Stimulated activated CD4-positive, alpha-beta T cell treated with anti-CD3 and anti-CD28 coated beads, TNF-alpha, amount 100 ng/mL, for 4 hours (primary cell): ENCODE measurements at regions not wholly inside any gene's neighbourhood (a gene's known extent, or its start where the extent isn't known, plus 50 kb on each side); places are given as distances from the start of the nearest gene placed in this dataset.
A peak's percentile ranks its signal among the peaks of the same experiment; 100 is the strongest.

Experiments
- DNase-seq, 3 experiments: peaks; one replicate each; pipeline ENCODE4 v3.0.0-alpha.2; 2020; ENCODE audit warnings: low read depth in 3 of 3

- DNase-seq = no peak
Measured at GRCh38 chr1:87922885-87923284, 594.2 kb downstream of the LMO4 start.

- DNase-seq = no peak
Measured at GRCh38 chr1:87926131-87926830, 597.6 kb downstream of the LMO4 start.

- no peak for DNase-seq
Measured at GRCh38 chr1:87926921-87927320, 598.2 kb downstream of the LMO4 start.

- no peak for DNase-seq
Measured at GRCh38 chr1:87927391-87928280, 599.0 kb downstream of the LMO4 start.

GRCh38 chr1:87928623-87929022, 599.9 kb downstream of the LMO4 start:
- DNase-seq = no peak

GRCh38 chr1:87929906-87930305, 601.2 kb downstream of the LMO4 start:
- no peak for DNase-seq

DNA sequence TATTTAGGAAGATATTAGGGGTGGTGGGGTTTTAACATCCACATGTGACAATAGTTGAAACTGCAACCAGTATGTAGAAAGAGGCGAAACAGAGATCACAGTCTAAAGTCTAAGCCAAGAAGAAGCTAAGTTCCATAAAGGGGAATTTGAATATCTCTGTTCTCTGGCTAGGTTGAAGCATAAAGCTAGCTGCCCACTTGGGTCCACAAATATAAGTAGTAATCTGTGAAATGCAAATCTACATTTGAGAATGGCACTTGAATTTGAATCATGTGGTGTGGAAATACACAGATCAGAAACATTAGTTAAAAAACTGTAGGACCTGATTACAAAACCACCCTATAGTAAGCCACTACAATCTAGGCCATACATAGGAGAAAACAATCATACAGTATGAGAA, 602.1 kb downstream of the LMO4 start:
- no peak for DNase-seq

DNA sequence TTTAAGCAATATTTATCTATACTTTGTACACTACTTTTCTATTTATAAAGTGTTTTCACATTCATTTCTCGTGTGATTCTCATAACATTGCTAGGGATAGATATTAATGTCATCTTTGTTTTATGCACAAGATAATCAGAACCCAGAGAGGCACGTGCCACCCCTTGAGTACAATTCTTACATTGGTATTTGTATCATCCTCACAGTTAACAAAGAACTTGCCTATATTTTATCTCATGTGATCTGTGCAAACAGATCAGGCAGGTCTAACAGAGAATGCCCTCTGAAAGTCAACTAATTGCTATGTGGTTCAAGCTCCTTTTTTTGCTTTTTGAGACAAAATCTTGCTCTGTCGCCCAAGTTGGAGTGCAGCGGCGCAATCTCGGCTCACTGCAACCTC, 604.5 kb downstream of the LMO4 start:
- no peak for DNase-seq

DNA sequence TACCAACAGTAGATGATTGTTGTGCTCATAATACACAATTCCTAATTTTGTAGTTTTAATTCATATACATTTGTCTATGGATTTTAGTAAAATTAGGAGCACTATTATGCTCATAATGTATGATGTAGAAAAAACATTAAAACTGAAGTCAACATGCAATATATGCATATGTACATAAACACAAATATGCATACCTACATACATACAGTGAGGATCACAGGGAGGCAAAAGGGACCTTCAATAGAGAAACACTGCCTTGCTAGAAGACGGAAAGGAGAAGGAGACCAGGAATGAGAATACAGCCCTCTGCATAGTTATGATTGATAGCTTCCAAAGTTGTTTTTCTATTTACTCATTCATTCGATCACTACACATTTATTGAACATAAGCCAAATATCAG, 606.5 kb downstream of the LMO4 start:
- DNase-seq = no peak

DNA sequence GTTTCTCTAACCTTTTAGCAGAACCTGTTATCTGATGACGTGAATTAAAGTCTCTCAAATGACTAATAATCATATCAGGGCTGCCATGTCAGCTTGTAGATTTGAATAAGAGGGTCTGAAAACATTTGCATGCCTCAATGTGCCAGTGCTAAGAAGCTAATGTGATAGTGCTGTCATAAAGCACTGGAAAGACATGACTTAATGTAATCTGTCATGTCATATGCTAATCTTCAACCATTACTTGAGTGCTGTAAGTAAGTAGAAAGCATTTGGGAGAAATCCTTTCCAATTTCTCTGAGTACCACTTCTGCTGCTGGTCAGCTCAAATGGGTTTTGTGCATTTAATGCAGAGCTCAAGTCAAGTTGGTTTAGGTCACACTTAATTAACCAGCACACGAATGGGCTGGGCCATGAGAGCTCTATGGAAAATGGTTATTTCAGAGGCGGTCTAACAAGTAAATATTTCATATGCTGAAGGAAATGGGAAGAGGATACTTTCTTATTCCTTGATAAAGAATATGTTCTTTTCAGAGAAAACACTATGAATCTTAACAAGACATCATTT, 609.2 kb downstream of the LMO4 start:
- no peak for DNase-seq

- no peak for DNase-seq
Measured at GRCh38 chr1:87938631-87939030, 610.0 kb downstream of the LMO4 start.

DNA sequence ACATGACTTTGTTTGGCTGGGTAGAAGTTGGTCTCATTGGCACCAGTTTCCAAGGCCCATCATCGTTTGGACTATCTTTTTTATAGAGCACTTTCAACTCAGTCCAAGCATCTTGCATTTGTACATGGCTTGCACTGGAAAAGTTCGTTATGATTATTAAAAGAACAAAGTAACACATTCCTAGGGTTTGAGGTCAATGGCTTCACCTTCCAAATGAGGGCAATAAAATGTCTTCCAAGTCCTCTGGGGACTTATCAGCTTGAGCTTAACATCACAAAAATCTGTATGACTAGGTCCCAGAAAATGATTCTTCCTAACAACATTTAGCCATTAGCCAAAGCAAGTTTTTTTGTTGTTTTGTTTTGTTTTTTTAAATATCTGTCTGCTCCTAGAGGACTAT, 610.8 kb downstream of the LMO4 start:
- DNase-seq = no peak

GRCh38 chr1:87940421-87940820, 611.7 kb downstream of the LMO4 start:
- no peak for DNase-seq

DNA sequence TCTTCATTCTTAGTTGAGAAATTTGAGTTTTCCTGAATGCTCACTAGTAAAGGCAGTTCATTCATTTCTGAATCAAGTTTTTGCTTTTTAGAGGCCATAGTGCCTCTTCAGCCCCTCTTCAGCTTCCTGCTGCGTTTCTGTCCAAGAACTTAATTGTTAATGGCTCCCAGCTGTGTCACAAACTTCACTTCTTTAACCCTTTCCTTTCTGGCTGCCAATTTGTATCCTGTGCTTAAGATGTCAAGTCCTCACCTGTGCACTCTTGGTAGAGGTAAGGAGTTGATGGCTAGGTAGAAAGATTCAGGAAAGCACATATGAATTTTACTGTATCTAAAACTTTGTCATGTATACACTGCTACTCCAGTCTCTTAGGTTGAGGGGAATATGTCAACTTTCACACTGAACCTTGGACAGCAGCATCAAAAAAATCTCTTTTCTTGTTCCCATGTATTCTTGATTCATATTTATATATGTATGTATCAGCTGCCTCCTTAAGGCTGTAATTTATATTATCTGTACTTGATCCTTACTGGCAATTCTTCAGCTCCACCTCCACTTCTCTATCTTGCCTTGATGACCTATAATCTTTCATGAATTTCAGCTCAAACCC, 612.8 kb downstream of the LMO4 start:
- DNase-seq = no peak

- DNase-seq = no peak
Measured at GRCh38 chr1:87942165-87942564, 613.5 kb downstream of the LMO4 start.

GRCh38 chr1:87949711-87950110, 621.0 kb downstream of the LMO4 start:
- no peak for DNase-seq

- no peak for DNase-seq
Measured at GRCh38 chr1:87950369-87950768, 621.7 kb downstream of the LMO4 start.

GRCh38 chr1:87951409-87951808, 622.7 kb downstream of the LMO4 start:
- no peak for DNase-seq

GRCh38 chr1:87951852-87952251, 623.2 kb downstream of the LMO4 start:
- no peak for DNase-seq

- DNase-seq = no peak
Measured at GRCh38 chr1:87953121-87953520, 624.4 kb downstream of the LMO4 start.

- peak; percentile 2 to 13 (median 6) for DNase-seq
Measured at GRCh38 chr1:87953732-87954344, 625.2 kb downstream of the LMO4 start.

- no peak for DNase-seq
Measured at GRCh38 chr1:87955038-87955437, 626.4 kb downstream of the LMO4 start.
